ENCODE measurements at regions not wholly inside any gene's neighbourhood (a gene's known extent, or its start where the extent isn't known, plus 50 kb on each side); places are given as distances from the start of the nearest gene placed in this dataset.

DNA sequence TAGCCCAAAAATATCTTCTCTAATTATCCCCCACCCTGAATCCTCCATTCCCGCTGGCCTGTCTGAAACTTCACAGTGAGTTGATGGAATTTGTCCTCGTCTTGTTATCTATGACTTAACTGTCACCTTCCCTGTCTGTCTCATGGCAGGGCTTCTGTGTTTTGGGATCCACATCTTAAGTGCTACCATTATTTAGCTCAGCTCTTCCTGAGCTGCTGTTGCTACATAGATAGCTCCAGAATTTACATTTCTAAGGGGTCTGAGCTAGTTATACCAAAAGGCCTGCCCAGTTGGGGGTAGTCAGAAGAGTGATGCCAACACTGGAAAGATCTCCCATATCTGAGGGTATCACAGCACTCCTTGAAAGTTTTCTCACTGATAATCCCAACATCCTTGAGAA lies 57.0 kb upstream of the CDKN3 start:
- H3K4me2 ChIP-seq (ENCODE audit: low read length): no peak overlapping the region
- peaks cover 7% of the 10 kb centered on the region for H3K27me3 ChIP-seq (ENCODE audit: control insufficient read depth, low read length)
- H3K4me3 ChIP-seq (ENCODE audit: low read length): no peak overlapping the region
- no peaks in the 10 kb centered on the region for H3K9me3 ChIP-seq (ENCODE audit: control insufficient read depth, insufficient read depth, low read length)
- no peak for TF ChIP-seq EZH2phosphoT487 (IDR thresholded peaks at IDR 0.05; ENCODE audit: borderline replicate concordance, low read length)
- TF ChIP-seq, protein P1, sequence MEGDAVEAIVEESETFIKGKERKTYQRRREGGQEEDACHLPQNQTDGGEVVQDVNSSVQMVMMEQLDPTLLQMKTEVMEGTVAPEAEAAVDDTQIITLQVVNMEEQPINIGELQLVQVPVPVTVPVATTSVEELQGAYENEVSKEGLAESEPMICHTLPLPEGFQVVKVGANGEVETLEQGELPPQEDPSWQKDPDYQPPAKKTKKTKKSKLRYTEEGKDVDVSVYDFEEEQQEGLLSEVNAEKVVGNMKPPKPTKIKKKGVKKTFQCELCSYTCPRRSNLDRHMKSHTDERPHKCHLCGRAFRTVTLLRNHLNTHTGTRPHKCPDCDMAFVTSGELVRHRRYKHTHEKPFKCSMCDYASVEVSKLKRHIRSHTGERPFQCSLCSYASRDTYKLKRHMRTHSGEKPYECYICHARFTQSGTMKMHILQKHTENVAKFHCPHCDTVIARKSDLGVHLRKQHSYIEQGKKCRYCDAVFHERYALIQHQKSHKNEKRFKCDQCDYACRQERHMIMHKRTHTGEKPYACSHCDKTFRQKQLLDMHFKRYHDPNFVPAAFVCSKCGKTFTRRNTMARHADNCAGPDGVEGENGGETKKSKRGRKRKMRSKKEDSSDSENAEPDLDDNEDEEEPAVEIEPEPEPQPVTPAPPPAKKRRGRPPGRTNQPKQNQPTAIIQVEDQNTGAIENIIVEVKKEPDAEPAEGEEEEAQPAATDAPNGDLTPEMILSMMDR (IDR thresholded peaks at IDR 0.05; ENCODE audit: low read depth, low read length, poor library complexity, severe bottlenecking): no peak
- H4K20me1 ChIP-seq (ENCODE audit: control insufficient read depth, insufficient read depth, low read depth, low read length): no peaks in the 10 kb centered on the region
- no peaks in the 10 kb centered on the region for H3K36me3 ChIP-seq (ENCODE audit: control insufficient read depth, low read length)
- no peaks in the 10 kb centered on the region for H3K79me2 ChIP-seq (ENCODE audit: control insufficient read depth, low read length)
- H3K9me2 ChIP-seq (replicated peaks; ENCODE audit: control insufficient read depth, low read length): no peaks in the 10 kb centered on the region
- no peak overlapping the region for H3K27ac ChIP-seq (ENCODE audit: low read depth, low read length)
- no peaks in the 10 kb centered on the region for H3F3A ChIP-seq (ENCODE audit: control insufficient read depth, insufficient read depth)
- H3K4me1 ChIP-seq (ENCODE audit: control insufficient read depth, low read length): no peaks in the 10 kb centered on the region

DNA sequence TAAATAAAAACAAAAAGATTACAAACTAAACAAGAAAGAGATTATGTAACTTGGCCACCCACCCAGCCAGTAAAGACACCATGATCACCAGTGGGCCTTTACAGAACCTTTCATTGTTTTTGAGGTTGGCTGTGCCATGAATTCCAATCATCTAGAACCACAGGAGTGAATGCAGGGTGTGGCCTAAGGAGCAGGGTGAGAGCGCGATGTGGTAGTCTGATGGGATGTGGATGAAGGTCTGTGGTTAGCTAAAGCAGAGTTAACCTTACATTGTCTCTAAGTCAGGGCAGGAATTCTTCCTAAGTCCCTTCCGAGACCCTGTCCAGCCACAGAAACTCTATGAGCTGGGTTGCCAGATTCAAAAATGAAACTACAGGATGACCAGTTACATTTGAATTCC lies 54.0 kb upstream of the CDKN3 start:
- no peak overlapping the region for H3K4me3 ChIP-seq (ENCODE audit: low read length)
- no peaks in the 10 kb centered on the region for H3K4me1 ChIP-seq (ENCODE audit: control insufficient read depth, low read length)
- H3K4me2 ChIP-seq (ENCODE audit: low read length): no peak overlapping the region
- H3F3A ChIP-seq (ENCODE audit: control insufficient read depth, insufficient read depth): no peaks in the 10 kb centered on the region
- peaks cover 5% of the 10 kb centered on the region for H3K27me3 ChIP-seq (ENCODE audit: control insufficient read depth, low read length)
- no peaks in the 10 kb centered on the region for H3K36me3 ChIP-seq (ENCODE audit: control insufficient read depth, low read length)
- H3K9me2 ChIP-seq (replicated peaks; ENCODE audit: control insufficient read depth, low read length): no peaks in the 10 kb centered on the region
- no peaks in the 10 kb centered on the region for H4K20me1 ChIP-seq (ENCODE audit: control insufficient read depth, insufficient read depth, low read depth, low read length)
- H3K27ac ChIP-seq (ENCODE audit: low read depth, low read length): no peak overlapping the region
- H3K9me3 ChIP-seq (ENCODE audit: control insufficient read depth, insufficient read depth, low read length): no peaks in the 10 kb centered on the region
- TF ChIP-seq EZH2phosphoT487 (IDR thresholded peaks at IDR 0.05; ENCODE audit: borderline replicate concordance, low read length): no peak
- TF ChIP-seq, protein P1 (IDR thresholded peaks at IDR 0.05; ENCODE audit: low read depth, low read length, poor library complexity, severe bottlenecking): no peak
- H3K79me2 ChIP-seq (ENCODE audit: control insufficient read depth, low read length): no peaks in the 10 kb centered on the region

DNA sequence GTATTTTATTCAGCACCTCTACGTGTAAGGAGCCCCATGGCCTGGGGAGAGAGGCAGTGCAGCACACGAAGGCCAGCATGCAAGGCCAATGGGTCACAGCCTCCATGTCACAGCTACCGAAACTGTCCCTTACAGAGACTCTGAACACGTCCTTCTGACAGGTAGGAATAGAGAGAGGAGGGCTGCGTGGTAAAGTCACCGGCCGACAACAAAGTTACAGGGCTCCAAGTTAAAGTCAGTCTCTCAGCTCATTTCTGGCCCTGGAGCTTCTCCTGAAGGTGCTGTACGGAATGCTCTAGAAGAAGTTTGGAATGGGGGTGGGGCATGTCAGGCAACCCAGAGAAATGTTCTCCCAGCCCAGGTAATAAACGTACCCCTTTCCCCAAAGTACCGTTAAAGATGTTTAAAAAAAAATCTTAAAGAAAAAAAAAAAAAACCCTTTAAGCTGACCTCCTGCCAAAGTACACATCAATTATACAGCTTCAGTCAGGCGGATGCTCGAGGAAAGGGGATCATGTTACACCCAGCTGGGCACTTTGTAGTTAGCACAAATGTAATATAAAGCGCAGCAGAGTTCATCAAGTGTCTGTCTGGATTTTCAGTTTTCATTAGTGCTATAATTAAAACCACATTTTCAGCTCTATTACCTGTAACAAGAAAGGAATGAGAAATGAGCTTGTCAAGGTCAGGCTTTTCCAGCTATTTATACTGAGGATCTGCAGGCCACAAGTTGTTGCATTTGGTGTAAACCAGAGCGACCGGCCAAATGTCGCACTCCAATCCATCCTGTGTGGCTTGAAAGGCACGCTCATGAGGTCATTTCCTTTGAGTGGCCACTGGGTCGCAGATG lies 53.3 kb upstream of the CDKN3 start:
- Histone ChIP-seq H3K27me3 (ENCODE audit: control insufficient read depth, low read length) (peaks cover 3% of the 10 kb centered on the region), H3K79me2 (ENCODE audit: control insufficient read depth, low read length) (no peaks in the 10 kb centered on the region), H3K27ac (ENCODE audit: low read depth, low read length) (no peak overlapping the region), H3K36me3 (ENCODE audit: control insufficient read depth, low read length) (no peaks in the 10 kb centered on the region), H3K9me2 (replicated peaks; ENCODE audit: control insufficient read depth, low read length) (no peaks in the 10 kb centered on the region), H3K4me3 (ENCODE audit: low read length) (no peak overlapping the region), H3K4me1 (ENCODE audit: control insufficient read depth, low read length) (no peaks in the 10 kb centered on the region), H4K20me1 (ENCODE audit: control insufficient read depth, insufficient read depth, low read depth, low read length) (no peaks in the 10 kb centered on the region), H3K4me2 (ENCODE audit: low read length) (no peak overlapping the region), H3K9me3 (ENCODE audit: control insufficient read depth, insufficient read depth, low read length) (no peaks in the 10 kb centered on the region), H3F3A (ENCODE audit: control insufficient read depth, insufficient read depth) (no peaks in the 10 kb centered on the region)
- no peak for TF ChIP-seq EZH2phosphoT487 (IDR thresholded peaks at IDR 0.05; ENCODE audit: borderline replicate concordance, low read length)
- TF ChIP-seq, protein P1 (IDR thresholded peaks at IDR 0.05; ENCODE audit: low read depth, low read length, poor library complexity, severe bottlenecking): no peak
